SJCRH30 (cell line): ENCODE measurements at regions not wholly inside any gene's neighbourhood (a gene's known extent, or its start where the extent isn't known, plus 50 kb on each side); places are given as distances from the start of the nearest gene placed in this dataset.

ENCODE experiments used
- DNase-seq, 2 experiments: peaks; one replicate each; pipeline ENCODE4 v3.0.0-alpha.2; 2015 to 2020
- H3K27ac ChIP-seq: fragments of 250-450 bp; sonication (Bioruptor Pico); 2 replicates; pipeline ENCODE4 v1.5.1; 2020; ENCODE audit warnings: mild to moderate bottlenecking, moderate library complexity
- H3K27me3 ChIP-seq: fragments of 250-450 bp; sonication (Bioruptor Pico); 2 replicates; pipeline ENCODE4 v1.5.1; 2020; ENCODE audit warnings: mild to moderate bottlenecking, moderate library complexity
- H3K36me3 ChIP-seq: fragments of 250-450 bp; sonication (Bioruptor Pico); 2 replicates; pipeline ENCODE4 v1.5.1; 2020; ENCODE audit warnings: mild to moderate bottlenecking, moderate library complexity
- H3K4me1 ChIP-seq: fragments of 250-450 bp; sonication (Bioruptor Pico); 2 replicates; pipeline ENCODE4 v1.5.1; 2020; ENCODE audit warnings: mild to moderate bottlenecking, moderate library complexity
- H3K4me3 ChIP-seq: fragments of 250-450 bp; sonication (Bioruptor Pico); 2 replicates; pipeline ENCODE4 v1.5.1; 2020; ENCODE audit warnings: mild to moderate bottlenecking, moderate library complexity
- H3K9me3 ChIP-seq: fragments of 250-450 bp; sonication (Bioruptor Pico); replicated peaks from 2 replicates; pipeline ENCODE4 v1.5.1; 2020; ENCODE audit warnings: mild to moderate bottlenecking, moderate library complexity

DNA sequence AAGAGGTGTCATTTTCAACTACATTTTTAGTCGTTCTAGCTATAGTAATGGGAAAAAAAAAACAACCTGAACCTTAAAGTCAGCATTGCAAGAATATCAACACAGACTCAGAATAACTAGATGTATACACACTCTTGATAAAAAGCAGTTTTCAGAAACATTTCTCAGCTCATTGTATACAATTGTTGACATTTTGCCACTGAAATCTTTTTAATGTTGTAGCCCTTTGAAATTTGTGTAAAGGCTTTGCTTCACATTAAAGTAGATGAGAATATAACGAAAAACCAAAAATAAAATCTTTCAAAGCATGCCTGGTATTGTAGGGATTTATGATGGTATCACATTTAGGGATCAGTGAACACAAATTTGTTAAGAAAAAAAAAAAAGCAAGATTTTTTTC, 87.2 kb upstream of the SLC10A2 start:
- no peak for DNase-seq
- H3K36me3 ChIP-seq: no peaks in the 10 kb centered on the region
- H3K4me3 ChIP-seq: no peak overlapping the region
- no peaks in the 10 kb centered on the region for H3K27me3 ChIP-seq
- no peak overlapping the region for H3K27ac ChIP-seq
- no peaks in the 10 kb centered on the region for H3K9me3 ChIP-seq
- H3K4me1 ChIP-seq: no peaks in the 10 kb centered on the region

DNA sequence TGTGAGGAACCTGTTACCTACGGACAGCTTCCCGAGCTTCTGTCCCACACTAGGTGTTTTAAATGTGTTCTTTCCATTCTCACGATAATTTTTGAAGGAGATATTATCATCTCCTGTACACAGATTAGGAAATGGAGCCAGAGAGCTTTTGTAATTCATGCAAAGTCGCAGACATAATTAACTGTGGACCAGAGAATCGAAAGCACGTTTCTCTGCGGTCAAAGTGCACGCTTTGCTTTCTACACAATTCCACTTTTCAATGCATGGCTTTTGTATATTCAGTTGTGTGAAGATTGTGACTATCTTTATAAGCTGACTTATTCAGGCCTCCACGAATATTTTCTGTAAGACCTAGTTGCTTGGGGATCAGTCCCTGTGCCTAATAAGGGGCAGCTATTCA, 81.7 kb upstream of the SLC10A2 start:
- Histone ChIP-seq H3K36me3 (no peaks in the 10 kb centered on the region), H3K27me3 (no peaks in the 10 kb centered on the region), H3K4me3 (no peak overlapping the region), H3K27ac (no peak overlapping the region), H3K9me3 (no peaks in the 10 kb centered on the region), H3K4me1 (no peaks in the 10 kb centered on the region)
- DNase-seq: no peak

GRCh38 chr13:103145442-103145841, 79.2 kb upstream of the SLC10A2 start:
- H3K4me3 ChIP-seq: no peak overlapping the region
- DNase-seq: no peak
- no peak overlapping the region for H3K27ac ChIP-seq
- no peaks in the 10 kb centered on the region for H3K27me3 ChIP-seq
- no peaks in the 10 kb centered on the region for H3K4me1 ChIP-seq
- no peaks in the 10 kb centered on the region for H3K9me3 ChIP-seq
- no peaks in the 10 kb centered on the region for H3K36me3 ChIP-seq

DNA sequence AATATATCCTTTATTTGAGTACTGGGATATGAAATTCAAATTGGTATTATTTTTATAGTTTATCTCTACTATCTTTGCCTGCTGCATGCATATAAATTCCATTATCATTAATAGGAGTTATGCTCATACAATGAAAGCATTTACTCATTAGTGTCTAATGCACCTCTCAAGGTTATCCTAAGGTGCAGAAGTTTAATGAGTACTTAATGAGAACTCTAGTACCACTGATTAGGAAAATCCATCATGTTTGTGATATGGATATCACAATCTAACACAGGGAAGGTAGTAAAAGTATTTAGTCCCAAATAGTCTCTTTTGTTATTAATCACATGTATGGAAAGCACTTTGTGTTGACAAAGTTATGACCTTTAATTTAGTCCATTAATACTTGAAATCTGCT, 77.2 kb upstream of the SLC10A2 start:
- H3K27ac ChIP-seq: no peak overlapping the region
- H3K4me1 ChIP-seq: no peaks in the 10 kb centered on the region
- H3K27me3 ChIP-seq: no peaks in the 10 kb centered on the region
- no peaks in the 10 kb centered on the region for H3K9me3 ChIP-seq
- DNase-seq: no peak
- no peak overlapping the region for H3K4me3 ChIP-seq
- H3K36me3 ChIP-seq: no peaks in the 10 kb centered on the region

GRCh38 chr13:103142151-103142550, 75.9 kb upstream of the SLC10A2 start:
- DNase-seq: no peak
- Histone ChIP-seq H3K9me3 (no peaks in the 10 kb centered on the region), H3K4me3 (no peak overlapping the region), H3K27ac (no peak overlapping the region), H3K36me3 (no peaks in the 10 kb centered on the region), H3K4me1 (no peaks in the 10 kb centered on the region), H3K27me3 (no peaks in the 10 kb centered on the region)

DNA sequence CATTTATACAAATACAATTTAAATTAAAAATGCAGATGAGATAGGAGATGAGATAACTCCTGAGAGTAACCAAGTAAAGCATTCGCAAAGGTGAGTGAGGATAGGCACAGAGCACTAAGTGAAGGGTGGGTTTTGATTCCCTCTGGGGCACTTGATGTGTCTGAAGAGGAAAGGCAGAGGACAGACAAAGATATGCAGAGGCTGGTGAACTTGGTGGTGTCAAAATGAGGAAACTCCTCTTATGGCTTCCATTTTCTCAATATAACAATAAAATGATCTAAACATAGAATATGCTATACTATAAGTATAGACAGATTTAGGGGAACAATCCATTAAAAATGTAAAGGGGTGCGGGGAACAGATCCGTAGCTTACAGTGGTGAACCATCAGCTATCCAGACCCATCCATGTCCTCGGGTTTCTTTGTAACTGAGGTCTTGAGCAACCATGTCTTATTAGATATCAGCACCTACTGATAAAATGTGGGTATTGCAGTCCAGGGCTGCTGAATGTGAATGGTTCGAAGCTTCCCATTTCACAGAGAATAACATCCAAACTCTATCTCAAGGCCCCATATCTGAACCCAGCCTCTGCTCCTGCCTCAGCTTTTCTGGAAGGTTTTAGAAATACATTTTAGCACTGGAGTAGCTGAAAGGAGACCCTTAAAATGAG, 73.9 kb upstream of the SLC10A2 start:
- Histone ChIP-seq H3K36me3 (no peaks in the 10 kb centered on the region), H3K27me3 (no peaks in the 10 kb centered on the region), H3K4me1 (no peaks in the 10 kb centered on the region), H3K9me3 (no peaks in the 10 kb centered on the region), H3K4me3 (no peak overlapping the region), H3K27ac (no peak overlapping the region)
- DNase-seq: peak; percentile 13 to 55

GRCh38 chr13:103134271-103134670, 68.1 kb upstream of the SLC10A2 start:
- no peaks in the 10 kb centered on the region for H3K36me3 ChIP-seq
- no peak overlapping the region for H3K4me3 ChIP-seq
- H3K9me3 ChIP-seq: no peaks in the 10 kb centered on the region
- H3K27me3 ChIP-seq: no peaks in the 10 kb centered on the region
- no peak overlapping the region for H3K27ac ChIP-seq
- H3K4me1 ChIP-seq: no peaks in the 10 kb centered on the region
- no peak for DNase-seq

DNA sequence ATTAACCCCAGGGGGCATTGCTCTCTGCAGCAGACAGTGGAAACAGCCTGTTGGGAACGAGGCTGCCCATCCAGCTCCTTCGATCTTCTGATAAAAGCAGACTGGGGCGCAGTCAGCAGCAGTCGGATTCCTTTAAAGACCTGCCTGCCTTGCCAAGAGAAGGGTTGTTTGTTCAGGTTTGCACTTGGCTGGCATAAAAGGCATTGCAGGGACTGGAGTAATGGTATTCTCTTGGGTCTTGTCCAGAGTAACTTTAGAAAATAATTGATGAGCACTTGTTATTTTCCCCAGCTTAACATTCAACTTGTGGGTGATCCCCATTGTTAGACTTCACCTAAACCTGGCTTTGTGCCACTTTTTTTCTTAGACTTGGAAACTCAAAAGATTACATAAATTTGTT, 67.3 kb upstream of the SLC10A2 start:
- no peaks in the 10 kb centered on the region for H3K4me1 ChIP-seq
- DNase-seq: no peak
- no peaks in the 10 kb centered on the region for H3K9me3 ChIP-seq
- H3K4me3 ChIP-seq: no peak overlapping the region
- no peaks in the 10 kb centered on the region for H3K27me3 ChIP-seq
- H3K36me3 ChIP-seq: no peaks in the 10 kb centered on the region
- no peak overlapping the region for H3K27ac ChIP-seq

- Histone ChIP-seq H3K4me1 (no peaks in the 10 kb centered on the region), H3K27ac (no peak overlapping the region), H3K9me3 (no peaks in the 10 kb centered on the region), H3K36me3 (no peaks in the 10 kb centered on the region), H3K4me3 (no peak overlapping the region), H3K27me3 (no peaks in the 10 kb centered on the region)
- no peak for DNase-seq
Measured at GRCh38 chr13:103130681-103131210, 64.5 kb upstream of the SLC10A2 start.

GRCh38 chr13:103130146-103130545, 63.9 kb upstream of the SLC10A2 start:
- no peak for DNase-seq
- Histone ChIP-seq H3K27ac (no peak overlapping the region), H3K4me1 (no peaks in the 10 kb centered on the region), H3K27me3 (no peaks in the 10 kb centered on the region), H3K4me3 (no peak overlapping the region), H3K9me3 (no peaks in the 10 kb centered on the region), H3K36me3 (no peaks in the 10 kb centered on the region)
